Smooth muscle cell (in vitro differentiated cells): ENCODE measurements at regions not wholly inside any gene's neighbourhood (a gene's known extent, or its start where the extent isn't known, plus 50 kb on each side); places are given as distances from the start of the nearest gene placed in this dataset.

Source experiments
- DNase-seq: peaks from one replicate; lab custom pipeline; 2025; ENCODE audit not compliant: unreplicated experiment; lab: John Stamatoyannopoulos, UW
- H2AFZ ChIP-seq: fragments of 200-600 bp; sonication (generic); 2 replicates; pipeline ENCODE4 v1.6.0; 2016; ENCODE audit warnings: antibody characterized with exemption, low read depth, mild to moderate bottlenecking
- H3F3A ChIP-seq: fragments of 200-600 bp; sonication (generic); 2 replicates; pipeline ENCODE4 v1.6.0; 2017; ENCODE audit warnings: antibody characterized with exemption, low read depth
- H3K27ac ChIP-seq: fragments of 200-600 bp; sonication (generic); 2 replicates; pipeline ENCODE4 v1.5.1; 2016; ENCODE audit warnings: low read depth, mild to moderate bottlenecking
- H3K27me3 ChIP-seq: fragments of 200-600 bp; sonication (generic); 2 replicates; pipeline ENCODE4 v1.6.1; 2016; ENCODE audit warnings: low read depth, mild to moderate bottlenecking
- H3K36me3 ChIP-seq: fragments of 200-600 bp; sonication (generic); 2 replicates; pipeline ENCODE4 v1.5.1; 2016; ENCODE audit warnings: low read depth
- H3K4me1 ChIP-seq: fragments of 200-600 bp; sonication (generic); 2 replicates; pipeline ENCODE4 v1.5.1; 2016; ENCODE audit warnings: low read depth
- H3K4me2 ChIP-seq: fragments of 200-600 bp; sonication (generic); 2 replicates; pipeline ENCODE4 v1.6.0; 2016; ENCODE audit warnings: mild to moderate bottlenecking
- H3K4me3 ChIP-seq: fragments of 200-600 bp; sonication (generic); 2 replicates; pipeline ENCODE4 v1.5.1; 2016; ENCODE audit warnings: mild to moderate bottlenecking
- H3K79me2 ChIP-seq: fragments of 200-600 bp; sonication (generic); 2 replicates; pipeline ENCODE4 v1.6.0; 2016; ENCODE audit warnings: low read depth, mild to moderate bottlenecking
- H3K9ac ChIP-seq: fragments of 200-600 bp; sonication (generic); 2 replicates; pipeline ENCODE4 v1.6.0; 2016; ENCODE audit warnings: low read depth
- H3K9me3 ChIP-seq: fragments of 200-600 bp; sonication (generic); replicated peaks from 2 replicates; pipeline ENCODE4 v1.5.1; 2016; ENCODE audit warnings: low read depth
- H4K20me1 ChIP-seq: fragments of 200-600 bp; sonication (generic); 2 replicates; pipeline ENCODE4 v1.6.0; 2016; ENCODE audit warnings: low read depth
- WGBS: methylation state at CpG from one replicate; pipeline ENCODE4 v1.1.7; 2016; ENCODE audit warnings: low lambda C conversion rate; 5-methylcytosine and 5-hydroxymethylcytosine counted together
- TF ChIP-seq, protein P1 (sequence below): fragments of 200-600 bp; sonication (generic); IDR thresholded peaks from 2 replicates; pipeline ENCODE4 v1.5.1; 2017; ENCODE audit warnings: borderline replicate concordance, mild to moderate bottlenecking, antibody characterized with exemption; ENCODE audit not compliant: insufficient read depth, poor library complexity, severe bottlenecking

DNA sequence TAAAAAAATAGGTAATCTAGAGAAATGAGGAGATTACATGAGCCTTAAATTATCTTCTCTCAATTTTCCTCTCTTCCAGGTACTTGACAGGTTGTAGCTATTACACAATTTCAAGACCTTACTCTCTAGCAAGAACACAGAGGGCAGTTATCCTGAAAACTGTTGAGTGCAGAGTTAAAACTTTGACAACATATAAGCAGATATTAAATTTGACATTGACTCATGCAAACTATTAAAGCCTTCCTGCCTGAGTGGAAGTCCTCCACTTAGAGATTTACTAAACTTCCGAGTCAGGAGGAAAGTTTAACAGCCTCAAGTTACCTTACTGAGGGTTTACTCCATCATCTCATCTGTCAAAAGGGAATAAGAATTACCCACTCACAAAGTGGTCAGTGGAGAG, 73.5 kb upstream of the ARID5B start:
- no peak overlapping the region for H2AFZ ChIP-seq
- H3K27ac ChIP-seq, result no peak overlapping the region
- no peaks in the 10 kb centered on the region for H3F3A ChIP-seq
- no peaks in the 10 kb centered on the region for H3K4me1 ChIP-seq
- WGBS, result 96% methylated on average over 1 of the region's 1 CpG
- no peaks in the 10 kb centered on the region for H3K9me3 ChIP-seq
- no peak overlapping the region for H3K9ac ChIP-seq
- no peak for DNase-seq
- TF ChIP-seq, protein P1, sequence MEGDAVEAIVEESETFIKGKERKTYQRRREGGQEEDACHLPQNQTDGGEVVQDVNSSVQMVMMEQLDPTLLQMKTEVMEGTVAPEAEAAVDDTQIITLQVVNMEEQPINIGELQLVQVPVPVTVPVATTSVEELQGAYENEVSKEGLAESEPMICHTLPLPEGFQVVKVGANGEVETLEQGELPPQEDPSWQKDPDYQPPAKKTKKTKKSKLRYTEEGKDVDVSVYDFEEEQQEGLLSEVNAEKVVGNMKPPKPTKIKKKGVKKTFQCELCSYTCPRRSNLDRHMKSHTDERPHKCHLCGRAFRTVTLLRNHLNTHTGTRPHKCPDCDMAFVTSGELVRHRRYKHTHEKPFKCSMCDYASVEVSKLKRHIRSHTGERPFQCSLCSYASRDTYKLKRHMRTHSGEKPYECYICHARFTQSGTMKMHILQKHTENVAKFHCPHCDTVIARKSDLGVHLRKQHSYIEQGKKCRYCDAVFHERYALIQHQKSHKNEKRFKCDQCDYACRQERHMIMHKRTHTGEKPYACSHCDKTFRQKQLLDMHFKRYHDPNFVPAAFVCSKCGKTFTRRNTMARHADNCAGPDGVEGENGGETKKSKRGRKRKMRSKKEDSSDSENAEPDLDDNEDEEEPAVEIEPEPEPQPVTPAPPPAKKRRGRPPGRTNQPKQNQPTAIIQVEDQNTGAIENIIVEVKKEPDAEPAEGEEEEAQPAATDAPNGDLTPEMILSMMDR, result no peak
- no peak overlapping the region for H3K4me2 ChIP-seq
- no peaks in the 10 kb centered on the region for H3K79me2 ChIP-seq
- no peak overlapping the region for H3K4me3 ChIP-seq
- H3K27me3 ChIP-seq, result no peaks in the 10 kb centered on the region
- H3K36me3 ChIP-seq, result no peaks in the 10 kb centered on the region
- H4K20me1 ChIP-seq, result no peaks in the 10 kb centered on the region

DNA sequence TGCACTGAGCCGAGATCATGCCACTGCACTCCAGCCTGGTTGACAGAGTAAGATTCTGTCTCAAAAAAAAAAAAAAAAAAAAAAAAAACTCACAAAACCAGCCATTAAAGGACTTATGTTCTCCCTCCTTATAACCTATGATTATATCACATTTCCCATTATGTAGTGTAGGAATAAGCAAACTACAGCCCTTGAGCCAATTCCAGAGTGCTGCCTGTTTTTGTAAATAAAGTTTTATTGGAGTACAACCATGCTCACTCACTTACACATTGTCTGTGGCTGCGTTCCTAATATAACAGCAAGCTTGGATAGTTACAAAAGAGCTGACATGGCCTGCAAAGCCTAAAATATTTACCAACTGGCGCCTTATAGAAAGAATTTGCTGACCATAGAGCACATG, 72.7 kb upstream of the ARID5B start:
- DNase-seq, result no peak
- no peak overlapping the region for H2AFZ ChIP-seq
- no peak overlapping the region for H3K4me3 ChIP-seq
- H3K9me3 ChIP-seq, result no peaks in the 10 kb centered on the region
- no peak overlapping the region for H3K27ac ChIP-seq
- H3F3A ChIP-seq, result no peaks in the 10 kb centered on the region
- no peaks in the 10 kb centered on the region for H3K4me1 ChIP-seq
- H3K4me2 ChIP-seq, result no peak overlapping the region
- H3K27me3 ChIP-seq, result no peaks in the 10 kb centered on the region
- H3K9ac ChIP-seq, result no peak overlapping the region
- WGBS, result 83% methylated on average over 3 of the region's 3 CpGs
- H3K36me3 ChIP-seq, result no peaks in the 10 kb centered on the region
- no peaks in the 10 kb centered on the region for H4K20me1 ChIP-seq
- TF ChIP-seq, protein P1, result no peak
- no peaks in the 10 kb centered on the region for H3K79me2 ChIP-seq

DNA sequence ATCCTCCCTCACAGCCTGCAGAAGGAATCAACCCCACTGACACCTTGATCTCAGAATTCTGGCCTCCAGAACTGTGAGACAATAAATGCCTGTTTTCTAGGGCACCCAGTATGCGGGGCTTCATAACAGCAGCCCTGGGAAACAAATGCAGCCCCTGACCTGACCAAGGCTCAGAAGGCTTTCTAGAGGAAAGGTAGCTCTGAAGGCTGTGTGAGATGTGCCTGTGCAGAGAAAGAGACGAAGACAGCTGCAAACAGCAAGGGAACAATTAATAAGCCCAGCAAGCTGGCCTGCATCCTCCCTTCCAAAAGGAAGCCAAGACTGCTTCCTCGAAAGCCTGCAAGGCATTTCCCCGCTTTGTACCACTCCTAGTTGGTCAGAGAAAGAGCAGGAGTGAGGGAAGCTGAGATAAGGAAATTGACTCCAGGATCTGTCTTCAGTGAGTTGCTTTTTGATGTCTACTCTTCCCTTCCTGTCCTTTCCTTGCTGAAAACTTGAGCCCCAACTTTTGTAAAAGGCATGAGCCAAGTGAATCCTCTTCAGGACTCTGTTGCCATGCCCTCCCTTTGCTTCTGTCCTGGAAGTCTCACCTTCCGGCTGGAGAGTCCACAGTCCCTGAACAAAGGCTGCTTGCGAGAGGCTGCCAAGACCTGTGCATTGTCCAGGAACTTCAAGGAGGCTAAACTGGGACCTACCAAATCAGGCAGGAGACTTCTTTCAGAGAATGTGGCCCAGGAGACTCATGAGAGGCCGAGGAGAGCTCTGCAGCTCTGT, 71.2 kb upstream of the ARID5B start:
- Histone ChIP-seq H3K79me2 (no peaks in the 10 kb centered on the region), H3K36me3 (no peaks in the 10 kb centered on the region), H2AFZ (no peak overlapping the region), H3K4me3 (no peak overlapping the region), H4K20me1 (no peaks in the 10 kb centered on the region), H3K27ac (no peak overlapping the region), H3K4me2 (no peak overlapping the region), H3F3A (no peaks in the 10 kb centered on the region), H3K4me1 (peaks cover under 1% of the 10 kb centered on the region), H3K9ac (no peak overlapping the region), H3K27me3 (no peaks in the 10 kb centered on the region), H3K9me3 (no peaks in the 10 kb centered on the region)
- TF ChIP-seq, protein P1, result no peak
- WGBS, result 94% methylated on average over 7 of the region's 7 CpGs
- DNase-seq, result no peak

GRCh38 chr10:61830846-61831273, 70.6 kb upstream of the ARID5B start:
- TF ChIP-seq, protein P1, result no peak
- Histone ChIP-seq H3K79me2 (no peaks in the 10 kb centered on the region), H3K36me3 (no peaks in the 10 kb centered on the region), H3K4me3 (no peak overlapping the region), H3K4me1 (peaks cover 6% of the 10 kb centered on the region), H4K20me1 (no peaks in the 10 kb centered on the region), H3K27ac (no peak overlapping the region), H3F3A (peaks cover under 1% of the 10 kb centered on the region), H3K9ac (no peak overlapping the region), H3K4me2 (no peak overlapping the region), H3K27me3 (no peaks in the 10 kb centered on the region), H2AFZ (no peak overlapping the region), H3K9me3 (no peaks in the 10 kb centered on the region)
- no peak for DNase-seq
- WGBS, result 90% methylated on average over 7 of the region's 7 CpGs
